Fibroblast of lung (primary cell): ENCODE measurements at regions not wholly inside any gene's neighbourhood (a gene's known extent, or its start where the extent isn't known, plus 50 kb on each side); places are given as distances from the start of the nearest gene placed in this dataset.

Source experiments
- DNase-seq, 2 donors: peaks; one replicate each; pipeline versions ENCODE4 v3.0.0 to v3.0.0-alpha.2; 2010; ENCODE audit warnings: low read depth in 2 of 2
- H2AFZ ChIP-seq: 2 replicates; pipeline ENCODE4 v1.5.1; 2012; ENCODE audit warnings: low read length, control low read depth, inconsistent platforms
- H3K27ac ChIP-seq: 2 replicates; pipeline ENCODE4 v1.5.1; 2011; ENCODE audit warnings: low read length, control low read depth; ENCODE audit not compliant: insufficient read depth
- H3K27me3 ChIP-seq: 2 replicates; pipeline ENCODE4 v1.5.1; 2011; ENCODE audit warnings: mild to moderate bottlenecking, low read length; ENCODE audit not compliant: control insufficient read depth, insufficient read depth
- H3K36me3 ChIP-seq: 2 replicates; pipeline ENCODE4 v1.5.1; 2011; ENCODE audit warnings: low read length; ENCODE audit not compliant: control insufficient read depth, insufficient read depth
- H3K4me1 ChIP-seq: 2 replicates; pipeline ENCODE4 v1.5.1; 2011; ENCODE audit warnings: low read length; ENCODE audit not compliant: control insufficient read depth, insufficient read depth; ENCODE audit errors: extremely low read depth
- H3K4me2 ChIP-seq: 2 replicates; pipeline ENCODE4 v1.5.1; 2011; ENCODE audit warnings: low read length, control low read depth; ENCODE audit not compliant: insufficient read depth; ENCODE audit errors: extremely low read depth
- H3K4me3 ChIP-seq, 4 experiments: fragments of 200-600 bp in 1 of 4; sonication (generic) in 1 of 4; replicated peaks in 1 of 4; 2 replicates each; pipeline ENCODE4 v1.5.1; 2011 to 2016; ENCODE audit warnings: low read length in 4 of 4, low read depth in 3 of 4, mild to moderate bottlenecking in 3 of 4, control low read depth in 2 of 4, inconsistent platforms in 1 of 4, mixed read lengths in 1 of 4; ENCODE audit not compliant: insufficient read depth in 1 of 4; ENCODE audit errors: control extremely low read depth in 1 of 4
- H3K79me2 ChIP-seq: 2 replicates; pipeline ENCODE4 v1.5.1; 2012; ENCODE audit warnings: mild to moderate bottlenecking, low read length, inconsistent platforms; ENCODE audit not compliant: control insufficient read depth, insufficient read depth
- H3K9ac ChIP-seq: 2 replicates; pipeline ENCODE4 v1.5.1; 2011; ENCODE audit warnings: mild to moderate bottlenecking, low read length, control low read depth; ENCODE audit not compliant: insufficient read depth
- H3K9me3 ChIP-seq: 2 replicates; pipeline ENCODE4 v1.5.1; 2012; ENCODE audit warnings: low read depth, low read length; ENCODE audit not compliant: control insufficient read depth, insufficient read depth
- H4K20me1 ChIP-seq: 2 replicates; pipeline ENCODE4 v1.5.1; 2011; ENCODE audit warnings: low read length; ENCODE audit not compliant: control insufficient read depth, insufficient read depth; ENCODE audit errors: extremely low read depth
- CTCF ChIP-seq, 2 donors: IDR thresholded peaks in 1 of 2; conservative IDR thresholded peaks in 1 of 2; 1 replicate in 1 of 2; 2 replicates in 1 of 2; pipeline ENCODE4 v1.5.1; 2011 to 2012; ENCODE audit warnings: low read length in 2 of 2, control low read depth in 1 of 2, inconsistent platforms in 1 of 2, low read depth in 1 of 2, mild to moderate bottlenecking in 1 of 2
- EZH2 ChIP-seq: IDR thresholded peaks from 2 replicates; pipeline ENCODE4 v1.5.1; 2012; ENCODE audit warnings: low read length, control low read depth, mild to moderate bottlenecking; ENCODE audit errors: missing control alignments

GRCh38 chr4:151879705-151880445 lies 119.1 kb upstream of the GATB start:
- no peak for TF ChIP-seq CTCF (conservative IDR thresholded peaks at IDR 0.05 in 1 of 2, IDR thresholded peaks at IDR 0.05 in 1 of 2; ENCODE audit: low read depth in 1 of 2, low read length in 2 of 2)
- TF ChIP-seq EZH2 = no peak
- Histone ChIP-seq H3K79me2 (no peaks in the 10 kb centered on the region), H3K4me2 (no peak overlapping the region), H3K4me1 (no peaks in the 10 kb centered on the region), H3K9me3 (no peaks in the 10 kb centered on the region), H2AFZ (no peak overlapping the region), H3K27me3 (no peaks in the 10 kb centered on the region), H3K4me3 (no peak overlapping the region), H3K36me3 (no peaks in the 10 kb centered on the region), H4K20me1 (no peaks in the 10 kb centered on the region), H3K27ac (no peak overlapping the region), H3K9ac (no peak overlapping the region)
- DNase-seq = no peak

GRCh38 chr4:151876381-151876988 lies 115.7 kb upstream of the GATB start:
- Histone ChIP-seq H3K4me2 (no peak overlapping the region), H3K9ac (no peak overlapping the region), H3K27ac (no peak overlapping the region), H3K27me3 (no peaks in the 10 kb centered on the region), H3K79me2 (no peaks in the 10 kb centered on the region), H3K4me3 (no peak overlapping the region), H3K9me3 (no peaks in the 10 kb centered on the region), H4K20me1 (no peaks in the 10 kb centered on the region), H2AFZ (no peak overlapping the region), H3K4me1 (no peaks in the 10 kb centered on the region), H3K36me3 (no peaks in the 10 kb centered on the region)
- no peak for DNase-seq
- no peak for TF ChIP-seq EZH2
- no peak for TF ChIP-seq CTCF (conservative IDR thresholded peaks at IDR 0.05 in 1 of 2, IDR thresholded peaks at IDR 0.05 in 1 of 2; ENCODE audit: low read depth in 1 of 2, low read length in 2 of 2)

GRCh38 chr4:151874328-151874727 lies 113.5 kb upstream of the GATB start:
- Histone ChIP-seq H3K4me2 (no peak overlapping the region), H3K4me1 (no peaks in the 10 kb centered on the region), H3K27ac (no peak overlapping the region), H3K36me3 (no peaks in the 10 kb centered on the region), H3K9ac (no peak overlapping the region), H4K20me1 (no peaks in the 10 kb centered on the region), H3K4me3 (no peak overlapping the region), H3K79me2 (no peaks in the 10 kb centered on the region), H3K27me3 (no peaks in the 10 kb centered on the region), H2AFZ (no peak overlapping the region), H3K9me3 (no peaks in the 10 kb centered on the region)
- DNase-seq = no peak
- no peak for TF ChIP-seq EZH2
- TF ChIP-seq CTCF (conservative IDR thresholded peaks at IDR 0.05 in 1 of 2, IDR thresholded peaks at IDR 0.05 in 1 of 2; ENCODE audit: low read depth in 1 of 2, low read length in 2 of 2) = no peak
